NCI-H526 (cell line): ENCODE measurements at regions not wholly inside any gene's neighbourhood (a gene's known extent, or its start where the extent isn't known, plus 50 kb on each side); places are given as distances from the start of the nearest gene placed in this dataset.
"Not testable (repeated sequence)": the region's sequence is repeated elsewhere in the genome, so short reads cannot be mapped to it uniquely, and the experiment has no call there.

Source experiments
- DNase-seq, 2 experiments: peaks; one replicate each; lab custom pipeline; 2025; lab: John Stamatoyannopoulos, UW

GRCh38 chr22:48761546-48761945 is 1066.1 kb downstream of the BRD1 start:
- DNase-seq, result no peak

GRCh38 chr22:48760481-48761390 is 1066.9 kb downstream of the BRD1 start:
- no peak for DNase-seq

GRCh38 chr22:48758881-48759875 is 1068.5 kb downstream of the BRD1 start:
- DNase-seq, result no peak

GRCh38 chr22:48757985-48758561 is 1069.6 kb downstream of the BRD1 start:
- DNase-seq, result peak in 1 of 2 experiments; percentile 14

DNA sequence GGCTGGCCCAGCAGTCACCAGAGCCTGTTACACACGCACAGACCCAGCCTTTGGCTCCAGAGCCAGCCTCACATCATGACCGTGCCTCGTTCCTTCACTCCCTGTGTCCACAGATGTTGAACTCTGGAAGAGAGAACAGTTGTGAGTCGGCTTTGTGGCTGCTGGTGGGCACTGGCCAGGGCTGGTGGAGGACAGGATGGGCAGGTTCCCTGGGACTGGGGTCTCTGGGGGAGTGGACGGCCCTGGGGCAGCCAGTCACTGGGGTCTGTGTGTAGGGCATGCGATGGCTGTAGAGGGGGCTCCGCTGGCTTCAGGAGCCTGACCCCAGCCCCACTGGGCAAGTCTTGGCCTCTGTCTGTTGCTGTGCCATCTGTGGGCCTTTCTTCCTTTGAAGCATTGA is 1070.1 kb downstream of the BRD1 start:
- no peak for DNase-seq

- not testable (repeated sequence) for DNase-seq
These were observed 1070.5 kb downstream of the BRD1 start for GRCh38 chr22:48757135-48757534.

GRCh38 chr22:48756146-48757111 is 1071.2 kb downstream of the BRD1 start:
- DNase-seq, result no peak

DNA sequence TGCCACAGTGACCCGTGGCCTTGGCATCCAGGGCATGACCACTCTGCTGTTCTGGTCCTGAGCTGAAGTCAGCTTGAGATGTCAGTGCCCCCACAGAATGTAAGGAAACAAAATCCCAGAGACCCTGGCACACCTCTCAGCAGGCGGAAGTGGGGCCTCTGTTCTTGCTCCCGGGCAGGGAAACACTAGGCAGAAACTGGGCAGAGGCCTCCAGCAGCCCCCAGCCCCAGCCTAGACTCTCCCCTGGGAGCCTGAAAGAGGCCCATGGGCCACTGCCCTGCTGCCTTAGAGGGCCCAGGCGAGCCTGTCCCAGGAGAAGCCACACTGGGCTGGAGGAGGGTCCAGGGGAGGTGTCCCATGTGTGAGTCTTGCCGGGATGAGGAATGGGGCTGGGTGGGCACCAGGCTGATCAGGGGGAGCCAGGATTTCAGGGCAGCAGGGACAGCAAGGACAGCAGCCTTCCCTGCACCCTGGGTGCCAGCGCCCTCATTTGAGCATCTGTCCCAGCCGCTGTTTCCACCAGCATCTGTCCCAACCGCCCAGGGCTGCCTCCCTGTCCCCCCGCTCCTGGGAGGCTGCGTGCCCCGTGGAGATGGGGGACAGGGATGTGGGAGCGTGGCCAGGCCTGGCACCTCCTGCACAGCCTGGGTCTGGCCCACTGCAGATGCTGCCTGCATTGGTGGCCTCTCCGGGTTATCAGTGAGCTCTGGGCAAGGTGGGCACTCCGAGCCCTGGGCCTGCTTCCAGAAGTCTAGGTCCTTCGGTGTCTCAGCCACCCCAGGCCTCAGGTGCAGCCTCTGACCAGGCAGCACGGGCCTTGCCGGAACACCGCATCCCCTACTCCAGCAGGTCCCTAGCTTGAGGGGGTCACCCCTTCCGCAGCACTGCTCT is 1072.4 kb downstream of the BRD1 start:
- no peak for DNase-seq

DNA sequence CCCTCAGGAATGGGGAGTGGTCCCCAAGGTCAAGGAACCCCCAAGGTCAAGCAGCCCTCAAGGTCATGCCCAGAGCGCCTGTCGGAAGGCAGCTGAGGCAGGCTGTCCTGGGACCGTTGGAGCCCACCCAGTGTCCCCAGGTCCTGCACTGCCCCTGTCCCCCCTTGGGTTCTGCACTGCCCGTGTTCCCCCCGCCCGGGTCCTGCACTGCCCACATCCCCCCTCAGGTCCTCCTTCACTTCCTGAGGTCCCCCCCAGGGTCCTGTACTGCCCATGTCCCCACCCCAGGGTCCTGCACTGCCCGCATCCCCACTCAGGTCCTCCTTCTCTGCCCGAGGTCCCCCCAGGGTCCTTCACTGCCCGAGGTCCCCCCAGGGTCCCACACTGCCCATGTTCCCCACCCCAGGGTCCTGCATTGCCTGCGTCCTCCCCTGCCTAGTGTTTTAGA is 1073.0 kb downstream of the BRD1 start:
- no peak for DNase-seq

GRCh38 chr22:48753752-48754517 is 1073.7 kb downstream of the BRD1 start:
- DNase-seq, result no peak

- no peak for DNase-seq
These were observed 1074.3 kb downstream of the BRD1 start for GRCh38 chr22:48753381-48753730.

DNA sequence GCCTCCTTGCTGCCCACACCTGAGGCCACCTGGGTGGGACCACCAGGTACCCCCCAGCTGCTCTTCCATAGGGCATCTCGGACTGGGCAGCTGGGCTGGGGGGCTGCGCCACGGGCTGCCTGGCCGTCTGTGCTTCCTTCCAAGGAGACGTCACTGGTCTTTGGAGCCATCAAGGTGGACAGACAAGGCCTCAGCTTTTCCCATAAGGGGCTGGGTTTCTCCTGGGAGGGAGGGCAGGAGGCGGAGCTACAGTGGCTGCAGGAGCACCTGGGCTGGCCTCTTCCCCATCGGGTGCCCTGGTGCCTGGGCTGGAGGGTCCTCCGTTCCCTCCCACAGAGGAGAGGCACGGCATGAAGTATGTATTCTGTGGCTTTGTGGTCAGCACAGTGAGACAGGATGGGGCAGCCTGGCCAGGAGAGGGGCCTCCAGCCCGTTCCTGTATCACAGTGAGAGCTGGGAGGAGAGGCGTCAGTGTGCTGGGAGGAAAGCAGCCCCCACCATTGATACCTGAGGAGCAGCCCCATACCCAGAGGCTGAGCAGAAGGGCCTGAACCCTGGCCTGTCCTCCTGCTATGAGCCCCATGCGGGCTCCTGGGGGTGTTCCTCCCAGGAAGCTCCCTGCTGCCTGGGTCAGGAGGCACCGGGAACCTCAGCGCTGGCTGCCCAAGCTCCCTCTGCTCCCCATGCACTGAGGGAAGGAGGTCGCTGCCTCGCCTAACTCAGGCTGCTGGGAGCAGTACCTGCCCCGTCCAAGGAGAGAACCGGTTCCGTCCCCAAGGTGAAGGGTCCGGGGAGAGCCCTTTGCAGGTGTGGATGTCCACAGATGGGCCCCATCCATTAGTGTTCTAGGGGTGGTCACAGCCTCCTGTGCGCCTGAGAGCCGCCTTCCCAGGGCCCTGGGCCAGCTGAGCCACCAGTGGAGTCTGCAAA is 1075.0 kb downstream of the BRD1 start:
- no peak for DNase-seq

- no peak for DNase-seq
These were observed 1075.9 kb downstream of the BRD1 start for GRCh38 chr22:48751539-48752437.

- DNase-seq, result no peak
These were observed 1076.7 kb downstream of the BRD1 start for GRCh38 chr22:48750826-48751440.

DNA sequence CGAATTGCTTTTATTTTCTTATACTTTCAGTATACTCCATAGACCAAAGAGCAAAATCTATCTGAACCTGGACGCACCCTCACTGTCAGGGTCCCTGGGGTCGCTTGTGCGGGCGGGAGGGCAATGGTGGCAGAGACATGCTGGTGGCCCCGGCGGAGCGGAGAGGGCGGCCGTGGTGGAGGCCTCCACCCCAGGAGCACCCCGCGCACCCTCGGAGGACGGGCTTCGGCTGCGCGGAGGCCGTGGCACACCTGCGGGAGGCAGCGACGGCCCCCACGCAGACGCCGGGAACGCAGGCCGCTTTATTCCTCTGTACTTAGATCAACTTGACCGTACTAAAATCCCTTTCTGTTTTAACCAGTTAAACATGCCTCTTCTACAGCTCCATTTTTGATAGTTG is 1077.4 kb downstream of the BRD1 start:
- no peak for DNase-seq

GRCh38 chr22:48749555-48750227 is 1078.0 kb downstream of the BRD1 start:
- no peak for DNase-seq
